ENCODE measurements at regions not wholly inside any gene's neighbourhood (a gene's known extent, or its start where the extent isn't known, plus 50 kb on each side); places are given as distances from the start of the nearest gene placed in this dataset.

DNA sequence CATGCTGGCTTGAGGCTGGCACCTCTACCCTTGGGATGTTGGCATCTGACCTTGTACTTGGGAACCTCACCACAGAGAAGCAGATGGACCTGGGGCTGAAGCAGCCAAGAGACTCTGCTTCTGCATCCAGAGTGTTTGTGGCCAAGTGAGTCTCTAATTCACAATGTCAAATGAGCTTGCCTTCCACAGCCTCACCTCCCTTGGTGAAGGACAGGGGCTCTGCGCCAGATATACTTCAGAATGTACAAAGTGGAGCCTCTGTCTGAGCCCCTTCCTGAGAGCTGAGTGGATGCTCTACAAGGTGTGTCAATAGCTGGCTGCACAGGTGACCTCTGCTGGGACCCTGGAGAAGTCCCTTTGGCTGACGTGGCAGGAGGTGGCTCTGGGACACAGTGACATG is 508.9 kb downstream of the CDH26 start:
- POLR2A ChIA-PET, result no interaction called here
- 0% methylated on average over 2 of the region's 2 CpGs for WGBS (ENCODE audit: missing lambda C conversion rate)
- DNase-seq (ENCODE audit: low read depth in 1 of 2, low spot score in 1 of 2) (no peak), FAIRE-seq (no peak), ATAC-seq (no peak)
- no peaks in the 10 kb centered on the region for H3K9me3 ChIP-seq
- no peak overlapping the region for H3K4me2 ChIP-seq
- no peak for TF ChIP-seq MAZ (IDR thresholded peaks at IDR 0.05; ENCODE audit: borderline replicate concordance, low read depth, low read length)
- no peak for TF ChIP-seq PHF8 (IDR thresholded peaks at IDR 0.05; ENCODE audit: borderline replicate concordance, low read depth)
- no peak for TF ChIP-seq SMC3 (IDR thresholded peaks at IDR 0.05)
- no peak overlapping the region for H3K27ac ChIP-seq
- H3K4me1 ChIP-seq, result no peaks in the 10 kb centered on the region
- CTCF ChIA-PET, result interaction anchor here (1.2 to 1.8 kb wide), 3 partner anchors 11 to 256 kb away, joined by 3 to 4 read pairs (median 4); no protein-coding TSS in a partner anchor
- H3K4me3 ChIP-seq, result no peak overlapping the region

DNA sequence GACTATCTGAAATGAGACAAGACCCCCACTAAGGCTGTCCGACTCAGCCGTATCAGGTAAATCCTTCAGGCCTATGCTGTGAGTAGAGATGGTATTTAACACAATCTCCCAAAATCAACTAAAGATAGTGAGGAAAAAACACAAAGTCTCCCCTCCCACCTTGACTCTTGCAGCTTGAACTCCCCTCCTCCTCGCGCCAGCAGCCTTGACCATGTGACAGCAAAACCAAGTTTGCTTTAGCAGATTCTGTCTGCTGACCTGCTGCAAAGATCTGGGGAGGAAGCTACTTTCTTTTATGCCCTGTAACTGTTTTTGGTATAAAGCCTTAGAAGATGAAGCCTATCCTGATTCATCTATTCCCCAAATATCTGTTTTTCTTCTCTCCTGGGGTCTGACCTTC is 509.5 kb downstream of the CDH26 start:
- WGBS (ENCODE audit: missing lambda C conversion rate), result 74% methylated on average over 4 of the region's 4 CpGs
- ChIA-PET CTCF (interaction anchor here (1.8 kb wide), 1 partner anchor 12 kb away, joined by 4 read pairs; no protein-coding TSS in a partner anchor), POLR2A (no interaction called here)
- Histone ChIP-seq H3K27ac (no peak overlapping the region), H3K4me1 (no peaks in the 10 kb centered on the region), H3K4me2 (no peak overlapping the region), H3K9me3 (no peaks in the 10 kb centered on the region), H3K4me3 (no peak overlapping the region)
- FAIRE-seq (no peak), DNase-seq (ENCODE audit: low read depth in 1 of 2, low spot score in 1 of 2) (no peak), ATAC-seq (no peak)
- TF ChIP-seq ZFP36 (IDR thresholded peaks at IDR 0.05; ENCODE audit: borderline replicate concordance, partially characterized antibody) (no peak), HEYL (CRISPR knock-in tag; IDR thresholded peaks at IDR 0.05) (no peak), HOXA7 (CRISPR knock-in tag; IDR thresholded peaks at IDR 0.05) (no peak), FOXS1 (CRISPR knock-in tag; IDR thresholded peaks at IDR 0.05) (no peak), GATA3 (IDR thresholded peaks at IDR 0.05; ENCODE audit: borderline replicate concordance) (no peak), SREBF2 (IDR thresholded peaks at IDR 0.05) (no peak), SMC3 (IDR thresholded peaks at IDR 0.05) (no peak), TFCP2L1 (CRISPR knock-in tag; IDR thresholded peaks at IDR 0.05) (no peak), CHD2 (IDR thresholded peaks at IDR 0.05; ENCODE audit: low read length, partially characterized antibody) (no peak), NR3C1 (IDR thresholded peaks at IDR 0.05) (no peak), ZNF302 (CRISPR knock-in tag; IDR thresholded peaks at IDR 0.05) (no peak), KDM5A (IDR thresholded peaks at IDR 0.05) (no peak), RFX5 (IDR thresholded peaks at IDR 0.05) (no peak)
- TF ChIP-seq, protein P1, sequence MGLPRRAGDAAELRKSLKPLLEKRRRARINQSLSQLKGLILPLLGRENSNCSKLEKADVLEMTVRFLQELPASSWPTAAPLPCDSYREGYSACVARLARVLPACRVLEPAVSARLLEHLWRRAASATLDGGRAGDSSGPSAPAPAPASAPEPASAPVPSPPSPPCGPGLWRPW (IDR thresholded peaks at IDR 0.05), result no peak
- TF ChIP-seq, protein P2, sequence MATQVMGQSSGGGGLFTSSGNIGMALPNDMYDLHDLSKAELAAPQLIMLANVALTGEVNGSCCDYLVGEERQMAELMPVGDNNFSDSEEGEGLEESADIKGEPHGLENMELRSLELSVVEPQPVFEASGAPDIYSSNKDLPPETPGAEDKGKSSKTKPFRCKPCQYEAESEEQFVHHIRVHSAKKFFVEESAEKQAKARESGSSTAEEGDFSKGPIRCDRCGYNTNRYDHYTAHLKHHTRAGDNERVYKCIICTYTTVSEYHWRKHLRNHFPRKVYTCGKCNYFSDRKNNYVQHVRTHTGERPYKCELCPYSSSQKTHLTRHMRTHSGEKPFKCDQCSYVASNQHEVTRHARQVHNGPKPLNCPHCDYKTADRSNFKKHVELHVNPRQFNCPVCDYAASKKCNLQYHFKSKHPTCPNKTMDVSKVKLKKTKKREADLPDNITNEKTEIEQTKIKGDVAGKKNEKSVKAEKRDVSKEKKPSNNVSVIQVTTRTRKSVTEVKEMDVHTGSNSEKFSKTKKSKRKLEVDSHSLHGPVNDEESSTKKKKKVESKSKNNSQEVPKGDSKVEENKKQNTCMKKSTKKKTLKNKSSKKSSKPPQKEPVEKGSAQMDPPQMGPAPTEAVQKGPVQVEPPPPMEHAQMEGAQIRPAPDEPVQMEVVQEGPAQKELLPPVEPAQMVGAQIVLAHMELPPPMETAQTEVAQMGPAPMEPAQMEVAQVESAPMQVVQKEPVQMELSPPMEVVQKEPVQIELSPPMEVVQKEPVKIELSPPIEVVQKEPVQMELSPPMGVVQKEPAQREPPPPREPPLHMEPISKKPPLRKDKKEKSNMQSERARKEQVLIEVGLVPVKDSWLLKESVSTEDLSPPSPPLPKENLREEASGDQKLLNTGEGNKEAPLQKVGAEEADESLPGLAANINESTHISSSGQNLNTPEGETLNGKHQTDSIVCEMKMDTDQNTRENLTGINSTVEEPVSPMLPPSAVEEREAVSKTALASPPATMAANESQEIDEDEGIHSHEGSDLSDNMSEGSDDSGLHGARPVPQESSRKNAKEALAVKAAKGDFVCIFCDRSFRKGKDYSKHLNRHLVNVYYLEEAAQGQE (IDR thresholded peaks at IDR 0.05), result no peak
- TF ChIP-seq, protein P3, sequence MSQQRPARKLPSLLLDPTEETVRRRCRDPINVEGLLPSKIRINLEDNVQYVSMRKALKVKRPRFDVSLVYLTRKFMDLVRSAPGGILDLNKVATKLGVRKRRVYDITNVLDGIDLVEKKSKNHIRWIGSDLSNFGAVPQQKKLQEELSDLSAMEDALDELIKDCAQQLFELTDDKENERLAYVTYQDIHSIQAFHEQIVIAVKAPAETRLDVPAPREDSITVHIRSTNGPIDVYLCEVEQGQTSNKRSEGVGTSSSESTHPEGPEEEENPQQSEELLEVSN (IDR thresholded peaks at IDR 0.05; ENCODE audit: borderline replicate concordance, low read depth), result no peak
- TF ChIP-seq, protein P4, sequence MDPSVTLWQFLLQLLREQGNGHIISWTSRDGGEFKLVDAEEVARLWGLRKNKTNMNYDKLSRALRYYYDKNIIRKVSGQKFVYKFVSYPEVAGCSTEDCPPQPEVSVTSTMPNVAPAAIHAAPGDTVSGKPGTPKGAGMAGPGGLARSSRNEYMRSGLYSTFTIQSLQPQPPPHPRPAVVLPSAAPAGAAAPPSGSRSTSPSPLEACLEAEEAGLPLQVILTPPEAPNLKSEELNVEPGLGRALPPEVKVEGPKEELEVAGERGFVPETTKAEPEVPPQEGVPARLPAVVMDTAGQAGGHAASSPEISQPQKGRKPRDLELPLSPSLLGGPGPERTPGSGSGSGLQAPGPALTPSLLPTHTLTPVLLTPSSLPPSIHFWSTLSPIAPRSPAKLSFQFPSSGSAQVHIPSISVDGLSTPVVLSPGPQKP (IDR thresholded peaks at IDR 0.05; ENCODE audit: low read depth, low read length), result no peak

DNA sequence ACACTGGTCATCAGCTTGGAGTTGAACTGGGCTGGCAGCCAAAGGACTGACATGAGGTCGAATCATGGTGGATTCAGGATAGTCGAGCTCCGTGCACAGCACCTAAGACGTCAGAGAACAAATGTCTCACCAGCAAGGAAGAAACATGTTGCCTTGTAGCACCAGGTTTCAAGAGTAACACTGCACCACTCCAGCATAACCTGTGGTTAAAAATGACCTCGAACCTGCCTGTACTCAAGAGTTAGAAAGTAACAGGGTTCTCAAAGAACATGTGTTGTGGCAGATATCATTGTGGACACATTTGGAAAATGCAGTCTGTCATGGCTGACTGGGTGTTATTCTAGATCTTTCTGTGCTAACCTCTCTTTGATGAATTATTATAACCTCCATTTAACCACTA is 511.6 kb downstream of the CDH26 start:
- Histone ChIP-seq H3K9me3 (no peaks in the 10 kb centered on the region), H3K4me1 (no peaks in the 10 kb centered on the region), H3K4me3 (no peak overlapping the region), H3K27ac (no peak overlapping the region), H3K4me2 (no peak overlapping the region)
- POLR2A ChIA-PET, result no interaction called here
- ATAC-seq (no peak), FAIRE-seq (no peak), DNase-seq (ENCODE audit: low read depth in 1 of 2, low spot score in 1 of 2) (no peak)
- TF ChIP-seq RFX5 (IDR thresholded peaks at IDR 0.05) (no peak), NR3C1 (IDR thresholded peaks at IDR 0.05) (no peak)
- 4% methylated on average over 5 of the region's 5 CpGs for WGBS (ENCODE audit: missing lambda C conversion rate)
- CTCF ChIA-PET, result interaction anchor here (0.5 kb wide), 1 partner anchor 479 kb away, joined by 3 read pairs; no protein-coding TSS in a partner anchor
